ENCODE measurements at regions not wholly inside any gene's neighbourhood (a gene's known extent, or its start where the extent isn't known, plus 50 kb on each side); places are given as distances from the start of the nearest gene placed in this dataset.
A peak's percentile ranks its signal among the peaks of the same experiment; 100 is the strongest.
"Not testable (repeated sequence)": the region's sequence is repeated elsewhere in the genome, so short reads cannot be mapped to it uniquely, and the experiment has no call there.

- no peak for DNase-seq (ENCODE audit: low spot score)
Measured at GRCh38 chr12:126908765-126909142, 1358.2 kb upstream of the TMEM132C start.

DNA sequence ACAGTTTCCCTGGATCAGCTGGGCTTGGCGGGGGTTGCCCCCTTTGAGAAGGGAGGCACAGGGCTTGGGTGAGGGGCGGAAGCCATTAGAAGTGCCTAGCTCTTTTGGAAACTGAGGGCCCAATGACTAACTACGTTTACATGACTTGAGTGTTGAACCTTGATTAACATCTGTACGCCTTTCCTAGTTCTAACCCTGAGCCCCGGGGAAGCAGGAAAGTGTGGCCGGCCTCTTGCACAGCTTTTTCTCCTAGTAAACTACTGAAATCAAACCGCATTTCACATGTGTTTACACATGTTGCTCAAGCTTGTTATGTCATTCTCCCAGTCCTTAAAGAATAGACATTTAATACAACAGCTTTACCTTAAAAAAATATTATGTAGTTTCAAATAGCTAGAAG, 1356.4 kb upstream of the TMEM132C start:
- no peak for DNase-seq (ENCODE audit: low spot score)

DNA sequence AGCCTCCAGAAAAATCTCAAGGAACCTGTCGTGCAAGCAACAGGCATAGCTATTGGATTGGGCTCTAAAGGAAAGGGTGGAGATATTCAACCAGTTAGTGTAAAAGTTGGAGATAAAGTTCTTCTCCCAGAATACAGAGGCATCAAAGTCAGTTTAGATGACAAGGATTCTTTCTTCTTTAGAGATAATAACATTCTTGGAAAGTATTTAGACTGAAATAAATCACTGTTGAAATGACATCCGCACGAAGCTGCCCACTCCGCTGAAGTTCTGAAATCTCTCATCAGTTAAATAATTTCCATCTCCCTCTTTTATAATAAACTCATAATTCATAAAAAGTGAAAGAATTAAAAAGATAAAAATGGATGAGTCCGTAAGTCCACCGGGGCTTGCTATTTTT, 1354.9 kb upstream of the TMEM132C start:
- no peak for DNase-seq (ENCODE audit: low spot score)

DNA sequence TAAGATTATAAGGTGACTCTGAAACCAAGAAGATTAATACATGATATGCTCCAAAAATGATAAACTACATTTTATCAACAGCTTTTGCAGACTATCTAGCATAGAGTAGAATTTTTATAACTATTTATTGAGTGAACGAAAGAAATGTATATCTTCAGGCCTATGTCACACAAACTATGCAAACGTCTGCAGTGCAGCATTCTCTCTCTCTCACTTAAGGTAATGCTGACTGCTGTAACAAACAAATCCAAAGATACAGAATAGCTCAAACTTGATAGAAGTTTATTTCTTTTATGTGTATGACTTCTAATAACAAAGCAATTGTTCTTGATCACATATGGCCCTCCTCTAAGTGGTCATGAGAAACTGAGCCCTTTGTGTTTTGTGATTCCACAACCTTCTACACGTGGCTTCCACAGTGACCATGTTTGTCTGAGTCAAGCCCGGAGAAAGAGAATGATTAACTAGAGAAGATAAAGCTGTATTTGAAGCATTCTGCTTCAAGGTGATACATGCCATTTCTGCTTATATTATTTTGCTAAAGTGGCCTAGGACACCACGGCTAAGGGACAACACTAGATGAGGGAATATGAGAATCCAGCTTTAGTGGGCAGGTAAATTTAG, 1352.7 kb upstream of the TMEM132C start:
- no peak for DNase-seq (ENCODE audit: low spot score)

GRCh38 chr12:126915309-126915708, 1351.7 kb upstream of the TMEM132C start:
- no peak for DNase-seq (ENCODE audit: low spot score)

GRCh38 chr12:126926023-126926594, 1340.9 kb upstream of the TMEM132C start:
- DNase-seq (ENCODE audit: low spot score), result no peak

GRCh38 chr12:126930234-126930633, 1336.7 kb upstream of the TMEM132C start:
- DNase-seq (ENCODE audit: low spot score), result no peak

DNA sequence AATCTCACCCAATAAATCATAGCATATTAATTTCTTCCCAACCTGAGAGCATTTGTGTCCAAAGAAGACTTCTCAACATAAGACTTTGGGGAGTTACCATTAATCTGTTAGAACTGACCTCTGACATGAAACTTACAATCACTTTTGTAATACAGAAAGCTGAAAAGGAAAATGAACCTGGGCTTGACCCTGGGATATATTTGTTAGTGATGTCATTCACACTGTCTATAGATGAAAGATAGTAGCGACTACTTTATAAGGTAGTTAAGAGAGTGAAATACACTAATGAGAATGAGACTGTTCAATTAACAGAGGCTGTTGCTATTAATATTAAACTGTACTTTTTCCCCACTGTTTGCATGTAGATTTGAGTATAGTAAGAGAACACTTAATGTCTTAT, 1334.8 kb upstream of the TMEM132C start:
- DNase-seq (ENCODE audit: low spot score), result no peak

- no peak for DNase-seq (ENCODE audit: low spot score)
Measured at GRCh38 chr12:126935435-126935834, 1331.5 kb upstream of the TMEM132C start.

DNA sequence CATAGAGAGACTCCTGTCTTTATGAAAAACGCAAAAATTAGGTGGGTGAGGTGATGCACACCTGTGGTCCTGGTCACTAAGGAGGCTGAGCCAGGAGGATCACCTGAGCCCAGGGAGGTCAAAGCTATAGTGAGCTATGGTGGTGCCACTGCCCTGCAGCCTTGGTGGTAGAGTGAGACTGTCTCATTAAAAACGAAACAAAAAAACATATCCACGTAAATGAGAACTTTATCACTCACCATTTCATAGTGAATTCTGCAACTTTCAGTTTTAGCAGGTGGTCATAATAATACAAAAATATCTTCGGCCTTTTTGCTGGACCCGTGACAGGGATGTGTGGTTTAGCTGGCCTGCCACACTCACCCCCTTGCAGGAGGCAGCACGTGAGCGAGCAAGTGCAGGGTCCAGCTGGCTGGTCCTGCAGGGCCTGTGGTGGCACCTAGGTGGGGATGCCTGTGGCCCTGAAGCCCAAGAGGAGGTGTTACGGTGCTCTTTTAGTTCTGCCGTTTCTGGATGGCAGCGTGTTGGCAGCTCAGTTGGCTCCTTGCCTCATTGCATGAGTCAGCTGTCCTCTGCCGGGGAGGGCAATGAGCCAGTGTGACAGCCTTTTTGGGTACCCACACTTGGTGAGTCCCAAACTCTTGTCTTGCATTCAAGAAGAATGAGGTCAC, 1330.7 kb upstream of the TMEM132C start:
- DNase-seq (ENCODE audit: low spot score), result peak; percentile 16

- no peak for DNase-seq (ENCODE audit: low spot score)
Measured at GRCh38 chr12:126937431-126937830, 1329.5 kb upstream of the TMEM132C start.

DNA sequence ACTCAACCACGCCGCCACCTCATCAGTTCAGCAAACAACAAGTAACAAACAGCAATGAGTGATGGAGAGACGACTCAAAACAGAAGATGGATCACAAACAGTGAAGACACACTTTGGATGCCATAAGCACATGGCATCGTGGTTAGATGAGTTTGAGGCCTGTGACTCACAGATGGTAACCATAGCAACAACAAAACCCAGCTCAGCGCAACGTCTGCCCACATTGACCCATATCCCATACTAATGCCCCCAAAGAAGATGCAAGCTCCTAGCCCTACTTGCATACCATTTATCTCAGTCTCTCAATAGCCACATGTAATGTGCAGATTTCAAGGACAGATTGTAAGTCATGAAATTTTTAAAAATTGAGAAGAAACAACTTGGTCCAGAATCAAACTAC, 1322.3 kb upstream of the TMEM132C start:
- DNase-seq (ENCODE audit: low spot score), result no peak

DNA sequence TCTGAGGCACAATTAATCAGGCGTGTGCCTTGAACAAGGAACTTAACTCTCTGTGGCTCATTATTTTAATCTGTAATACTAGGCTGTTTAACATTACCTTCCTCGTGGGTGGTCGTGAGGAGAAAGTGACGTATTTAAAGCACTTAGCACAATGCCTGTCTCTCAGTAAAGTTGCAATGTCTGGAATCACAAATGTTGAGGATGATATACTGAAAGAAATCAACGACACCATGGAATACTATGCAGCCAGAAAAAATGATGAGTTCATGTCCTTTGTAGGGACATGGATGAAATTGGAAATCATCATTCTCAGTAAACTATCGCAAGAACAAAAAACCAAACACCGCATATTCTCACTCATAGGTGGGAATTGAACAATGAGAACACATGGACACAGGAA, 1320.0 kb upstream of the TMEM132C start:
- DNase-seq (ENCODE audit: low spot score), result not testable (repeated sequence)

- no peak for DNase-seq (ENCODE audit: low spot score)
Measured at GRCh38 chr12:126949558-126949957, 1317.4 kb upstream of the TMEM132C start.

- DNase-seq (ENCODE audit: low spot score), result no peak
Measured at GRCh38 chr12:126950266-126950665, 1316.7 kb upstream of the TMEM132C start.

- no peak for DNase-seq (ENCODE audit: low spot score)
Measured at GRCh38 chr12:126952096-126953007, 1314.6 kb upstream of the TMEM132C start.

GRCh38 chr12:126953365-126953889, 1313.5 kb upstream of the TMEM132C start:
- no peak for DNase-seq (ENCODE audit: low spot score)

DNA sequence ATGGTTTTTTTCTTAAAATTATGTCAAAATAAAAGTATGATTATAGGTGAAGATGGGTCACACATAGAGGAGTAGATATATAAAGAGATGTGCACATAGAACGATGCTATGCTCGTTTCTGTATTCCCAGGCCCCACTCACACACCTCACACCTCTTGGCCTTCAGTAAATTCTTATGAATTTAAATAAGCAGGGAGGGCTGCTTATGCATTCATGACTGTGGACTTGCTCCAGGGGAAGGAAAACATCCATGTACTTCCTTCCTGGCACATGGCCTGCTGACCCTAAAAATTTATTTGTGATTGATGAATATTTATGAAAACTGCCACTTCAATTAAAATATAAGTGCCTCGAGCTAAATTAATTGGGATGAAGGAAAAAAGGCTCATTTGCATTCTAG, 1306.7 kb upstream of the TMEM132C start:
- no peak for DNase-seq (ENCODE audit: low spot score)

DNA sequence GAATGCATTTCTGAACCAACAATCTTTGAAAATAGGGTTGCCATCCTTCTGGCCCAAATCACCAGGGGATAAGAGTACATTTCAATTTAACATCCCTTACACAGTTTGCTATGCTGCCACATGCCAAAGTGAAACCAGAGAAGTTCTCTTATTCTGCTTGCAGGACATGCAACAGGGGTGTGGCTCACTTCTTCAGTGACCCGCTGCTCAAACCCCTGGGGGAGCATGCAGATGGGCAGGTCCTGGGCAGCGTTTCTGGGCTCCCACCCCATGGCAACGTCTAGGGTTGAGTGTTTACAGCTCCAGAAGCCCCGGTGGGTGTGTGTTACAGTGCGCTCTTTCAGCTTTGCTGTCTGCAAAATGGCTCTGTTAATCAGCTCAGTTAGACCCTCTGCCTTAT, 1306.3 kb upstream of the TMEM132C start:
- DNase-seq (ENCODE audit: low spot score), result no peak

DNA sequence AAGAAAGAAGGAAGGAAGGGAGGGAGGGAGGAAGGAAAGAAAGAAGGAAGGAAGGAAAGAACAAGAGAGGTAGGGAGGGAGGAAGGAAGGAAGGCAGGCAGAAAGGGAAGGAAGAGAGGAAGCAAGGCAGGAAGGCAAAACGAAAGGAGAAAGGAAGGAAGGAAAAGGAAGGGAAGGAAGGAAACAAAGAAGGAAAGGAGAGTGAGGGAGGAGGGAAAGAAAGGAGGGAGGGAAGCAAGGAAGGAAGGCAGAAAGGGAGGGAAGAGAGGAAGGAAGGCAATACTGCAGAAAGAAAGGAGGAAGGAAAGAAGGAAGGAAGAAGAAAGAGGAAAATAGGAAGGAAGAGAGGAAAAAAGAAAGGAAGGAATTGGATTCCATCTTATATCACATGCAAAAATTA, 1303.1 kb upstream of the TMEM132C start:
- no peak for DNase-seq (ENCODE audit: low spot score)

DNA sequence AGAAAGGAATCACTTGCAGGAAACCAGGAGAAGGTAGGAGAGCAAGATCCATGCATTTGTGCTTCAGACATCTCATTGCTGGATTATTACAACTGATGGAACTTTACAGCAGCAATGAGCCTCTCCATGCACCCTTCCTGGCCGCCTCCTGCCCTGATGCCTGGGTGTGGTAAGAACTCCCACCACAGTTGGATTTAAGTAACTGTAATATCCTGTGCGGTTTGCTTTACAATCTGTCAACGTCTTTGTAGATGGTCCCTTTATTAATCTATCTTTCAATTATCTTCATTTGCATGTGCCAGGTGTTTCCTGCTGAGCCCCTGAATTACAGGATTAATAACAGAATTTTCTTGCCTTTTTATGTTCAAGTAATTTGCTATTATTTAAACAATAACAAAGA, 1300.5 kb upstream of the TMEM132C start:
- no peak for DNase-seq (ENCODE audit: low spot score)

DNA sequence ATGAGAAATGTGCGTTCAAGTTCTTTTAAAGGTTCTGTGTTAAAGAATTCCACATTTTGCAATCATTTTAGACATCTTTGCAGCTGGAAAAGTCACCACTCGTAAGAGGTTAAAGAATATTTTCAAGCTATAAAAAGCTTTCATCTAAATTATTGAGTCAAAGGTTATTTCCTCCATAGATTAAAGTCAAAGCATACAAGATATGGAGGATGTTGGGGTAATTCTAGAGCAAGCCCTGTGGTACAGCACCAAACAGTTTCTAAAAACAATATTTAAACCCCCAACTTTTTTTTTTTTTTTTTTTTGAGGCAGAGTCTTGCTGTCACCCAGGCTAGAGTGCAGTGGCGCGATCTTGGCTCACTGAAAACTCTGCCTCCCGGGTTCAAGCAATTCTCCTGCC, 1299.8 kb upstream of the TMEM132C start:
- DNase-seq (ENCODE audit: low spot score), result no peak
